Testis (tissue), 2 donors: ENCODE measurements at regions not wholly inside any gene's neighbourhood (a gene's known extent, or its start where the extent isn't known, plus 50 kb on each side); places are given as distances from the start of the nearest gene placed in this dataset.

Experiments used
- DNase-seq: peaks from one replicate; pipeline ENCODE4 v3.0.0-alpha.2; 2019
- H3K27ac ChIP-seq, 2 donors: fragments of 200-600 bp; sonication (generic); one replicate each; pipeline ENCODE4 v1.5.1; 2019
- H3K27me3 ChIP-seq: fragments of 200-600 bp; sonication (generic); one replicate; pipeline ENCODE4 v1.5.1; 2019
- H3K36me3 ChIP-seq: fragments of 200-600 bp; sonication (generic); one replicate; pipeline ENCODE4 v1.5.1; 2017; ENCODE audit warnings: low read depth; ENCODE audit errors: missing control alignments
- H3K4me1 ChIP-seq: fragments of 200-600 bp; sonication (generic); one replicate; pipeline ENCODE4 v1.5.1; 2019
- H3K4me3 ChIP-seq, 2 donors: fragments of 200-600 bp; sonication (generic); one replicate each; pipeline ENCODE4 v1.5.1; 2017 to 2019
- H3K9me3 ChIP-seq: fragments of 200-600 bp; sonication (generic); one replicate; pipeline ENCODE4 v1.5.1; 2017
- POLR2A ChIP-seq: fragments of 450-650 bp; IDR thresholded peaks from one replicate; pipeline ENCODE4 v1.6.1; 2017; ENCODE audit warnings: antibody characterized with exemption, mild to moderate bottlenecking, moderate library complexity
- WGBS, 2 donors: methylation state at CpG; one replicate each; pipeline ENCODE4 v1.1.5; 2018; 5-methylcytosine and 5-hydroxymethylcytosine counted together
- intact Hi-C: fragments of 100-400 bp; cut with DNase I; formaldehyde crosslinking; loops from one replicate; pipeline ENCODE4 v1.15.1; 2023; ENCODE audit warnings: low total_unique reads
- TF ChIP-seq, protein P1 (sequence below), 3 experiments: fragments of 450-650 bp in 2 of 3; fragments of 200-600 bp in 1 of 3; sonication (generic) in 1 of 3; IDR thresholded peaks; one replicate each; pipeline ENCODE4 v1.5.1; 2016 to 2019; ENCODE audit warnings: antibody characterized with exemption in 3 of 3, mild to moderate bottlenecking in 2 of 3, moderate library complexity in 1 of 3

DNA sequence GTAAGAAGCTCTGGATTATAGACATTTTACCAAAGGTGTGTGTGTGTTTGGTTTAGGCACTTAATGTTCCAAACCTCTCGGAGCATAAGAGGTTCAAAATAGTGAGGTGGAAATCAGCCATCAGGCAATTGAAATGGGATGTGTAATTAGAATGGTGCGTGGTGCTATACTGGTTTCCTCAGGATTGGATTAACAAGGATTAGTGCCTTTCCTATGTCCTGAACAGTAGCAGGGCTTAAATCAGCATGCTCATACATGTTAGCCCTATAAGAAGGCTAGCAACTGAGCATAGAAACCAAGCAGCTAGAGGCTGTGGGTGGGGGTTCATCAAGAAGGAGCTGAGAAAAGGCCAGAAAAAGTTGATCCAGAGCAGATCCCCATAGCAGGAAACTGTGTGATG is 256.8 kb upstream of the CXXC4 start:
- intact Hi-C loops = no loop called here
- Histone ChIP-seq H3K4me3 (no peak overlapping the region), H3K27ac (no peak overlapping the region), H3K9me3 (no peaks in the 10 kb centered on the region), H3K27me3 (no peaks in the 10 kb centered on the region), H3K4me1 (no peaks in the 10 kb centered on the region), H3K36me3 (no peaks in the 10 kb centered on the region)
- WGBS, 2 donors = 95 to 97% methylated on average over 2 of the region's 2 CpGs
- DNase-seq = no peak
- TF ChIP-seq, protein P1, sequence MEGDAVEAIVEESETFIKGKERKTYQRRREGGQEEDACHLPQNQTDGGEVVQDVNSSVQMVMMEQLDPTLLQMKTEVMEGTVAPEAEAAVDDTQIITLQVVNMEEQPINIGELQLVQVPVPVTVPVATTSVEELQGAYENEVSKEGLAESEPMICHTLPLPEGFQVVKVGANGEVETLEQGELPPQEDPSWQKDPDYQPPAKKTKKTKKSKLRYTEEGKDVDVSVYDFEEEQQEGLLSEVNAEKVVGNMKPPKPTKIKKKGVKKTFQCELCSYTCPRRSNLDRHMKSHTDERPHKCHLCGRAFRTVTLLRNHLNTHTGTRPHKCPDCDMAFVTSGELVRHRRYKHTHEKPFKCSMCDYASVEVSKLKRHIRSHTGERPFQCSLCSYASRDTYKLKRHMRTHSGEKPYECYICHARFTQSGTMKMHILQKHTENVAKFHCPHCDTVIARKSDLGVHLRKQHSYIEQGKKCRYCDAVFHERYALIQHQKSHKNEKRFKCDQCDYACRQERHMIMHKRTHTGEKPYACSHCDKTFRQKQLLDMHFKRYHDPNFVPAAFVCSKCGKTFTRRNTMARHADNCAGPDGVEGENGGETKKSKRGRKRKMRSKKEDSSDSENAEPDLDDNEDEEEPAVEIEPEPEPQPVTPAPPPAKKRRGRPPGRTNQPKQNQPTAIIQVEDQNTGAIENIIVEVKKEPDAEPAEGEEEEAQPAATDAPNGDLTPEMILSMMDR (IDR thresholded peaks at IDR 0.05) = no peak
- no peak for TF ChIP-seq POLR2A

GRCh38 chr4:104752337-104752736 is 257.6 kb upstream of the CXXC4 start:
- Histone ChIP-seq H3K27ac (no peak overlapping the region), H3K36me3 (no peaks in the 10 kb centered on the region), H3K4me3 (no peak overlapping the region), H3K9me3 (no peaks in the 10 kb centered on the region), H3K4me1 (no peaks in the 10 kb centered on the region), H3K27me3 (no peaks in the 10 kb centered on the region)
- TF ChIP-seq POLR2A = no peak
- TF ChIP-seq, protein P1 (IDR thresholded peaks at IDR 0.05) = no peak
- intact Hi-C loops = no loop called here
- no peak for DNase-seq
- WGBS, 2 donors = 57 to 63% methylated on average over 1 of the region's 1 CpG

- no peaks in the 10 kb centered on the region for H3K36me3 ChIP-seq
- no peaks in the 10 kb centered on the region for H3K27me3 ChIP-seq
- no peak overlapping the region for H3K4me3 ChIP-seq
- 80 to 84% methylated on average over 1 of the region's 1 CpG for WGBS, 2 donors
- no peaks in the 10 kb centered on the region for H3K9me3 ChIP-seq
- intact Hi-C loops = no loop called here
- H3K4me1 ChIP-seq = no peaks in the 10 kb centered on the region
- TF ChIP-seq, protein P1 (IDR thresholded peaks at IDR 0.05) = no peak
- no peak for TF ChIP-seq POLR2A
- H3K27ac ChIP-seq = no peak overlapping the region
- DNase-seq = no peak
Observed at GRCh38 chr4:104756837-104757236, 262.1 kb upstream of the CXXC4 start.

- intact Hi-C loops = no loop called here
- Histone ChIP-seq H3K27me3 (no peaks in the 10 kb centered on the region), H3K4me1 (no peaks in the 10 kb centered on the region), H3K4me3 (no peak overlapping the region), H3K9me3 (no peaks in the 10 kb centered on the region), H3K36me3 (no peaks in the 10 kb centered on the region), H3K27ac (no peak overlapping the region)
- TF ChIP-seq, protein P1 (IDR thresholded peaks at IDR 0.05) = no peak
- TF ChIP-seq POLR2A = no peak
- WGBS, 2 donors = 95 to 97% methylated on average over 2 of the region's 2 CpGs
- DNase-seq = no peak
Observed at GRCh38 chr4:104758574-104758973, 263.9 kb upstream of the CXXC4 start.

DNA sequence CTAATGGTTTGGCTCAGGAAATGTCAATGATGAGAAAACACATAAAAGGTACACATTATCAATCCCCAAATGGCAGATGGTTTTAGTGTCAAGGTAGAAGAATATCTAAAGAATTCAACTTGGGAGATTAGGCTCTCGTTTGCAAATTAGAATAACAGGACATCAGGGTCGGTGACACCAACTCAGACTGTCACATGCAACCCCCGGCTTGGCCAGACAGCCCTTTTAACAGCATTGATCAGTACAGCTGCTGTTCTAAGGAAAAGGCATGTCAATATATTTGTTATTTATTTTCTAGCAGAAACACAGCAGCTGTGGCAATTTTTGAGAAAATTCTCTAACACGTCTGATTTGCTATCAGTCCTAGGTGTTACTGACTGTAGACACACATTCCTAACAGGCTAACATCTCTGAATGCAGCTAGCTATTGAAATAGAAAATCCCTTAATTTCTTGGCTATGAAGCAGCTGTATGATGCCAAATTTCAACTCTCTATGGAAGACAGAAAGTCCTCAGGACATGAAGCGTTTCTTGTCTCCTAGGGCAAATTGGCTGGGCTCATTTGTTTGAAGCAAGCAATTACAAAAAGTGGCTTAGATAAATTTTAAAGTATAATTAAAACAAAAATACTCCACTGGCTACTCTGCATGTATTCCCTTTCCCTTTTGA is 269.0 kb upstream of the CXXC4 start:
- H3K36me3 ChIP-seq = no peaks in the 10 kb centered on the region
- no peaks in the 10 kb centered on the region for H3K9me3 ChIP-seq
- H3K4me1 ChIP-seq = no peaks in the 10 kb centered on the region
- DNase-seq = no peak
- no peak overlapping the region for H3K4me3 ChIP-seq
- intact Hi-C loops = no loop called here
- no peak for TF ChIP-seq POLR2A
- TF ChIP-seq, protein P1 (IDR thresholded peaks at IDR 0.05) = no peak
- no peaks in the 10 kb centered on the region for H3K27me3 ChIP-seq
- H3K27ac ChIP-seq = no peak overlapping the region
- 42 to 44% methylated on average over 5 of the region's 5 CpGs for WGBS, 2 donors
